HepG2 (cell line): ENCODE measurements at regions not wholly inside any gene's neighbourhood (a gene's known extent, or its start where the extent isn't known, plus 50 kb on each side); places are given as distances from the start of the nearest gene placed in this dataset.

Source experiments
- CBX1 ChIP-seq: IDR thresholded peaks from one replicate; pipeline ENCODE4 v1.6.1; 2016; ENCODE audit warnings: antibody characterized with exemption, low read depth
- DMTF1 ChIP-seq: sonication (generic); formaldehyde crosslinking; IDR thresholded peaks from 2 replicates; pipeline ENCODE4 v1.4.0; 2020; ENCODE audit warnings: mild to moderate bottlenecking, missing genetic modification reagents
- EED ChIP-seq: sonication (generic); formaldehyde crosslinking; IDR thresholded peaks from 2 replicates; pipeline ENCODE4 v1.5.0; 2020; ENCODE audit warnings: mild to moderate bottlenecking, missing genetic modification reagents
- FOXK2 ChIP-seq: fragments of 450-650 bp; IDR thresholded peaks from 2 replicates; pipeline ENCODE4 v1.6.1; 2016
- JUN ChIP-seq: sonication (generic); formaldehyde crosslinking; IDR thresholded peaks from 2 replicates; pipeline ENCODE4 v1.4.0; 2020; ENCODE audit warnings: mild to moderate bottlenecking, missing genetic modification reagents
- KAT8 ChIP-seq: IDR thresholded peaks from 2 replicates; pipeline ENCODE4 v1.6.1; 2016; ENCODE audit warnings: missing genetic modification reagents, missing compliant biosample characterization
- MBD4 ChIP-seq: IDR thresholded peaks from 2 replicates; pipeline ENCODE4 v1.6.1; 2012; ENCODE audit warnings: low read length, inconsistent platforms, borderline replicate concordance
- MTA1 ChIP-seq: sonication (generic); formaldehyde crosslinking; IDR thresholded peaks from 2 replicates; pipeline ENCODE4 v1.4.0; 2020; ENCODE audit warnings: missing genetic modification reagents, mild to moderate bottlenecking, borderline replicate concordance
- MYC ChIP-seq: sonication (generic); formaldehyde crosslinking; IDR thresholded peaks from 2 replicates; pipeline ENCODE4 v1.9.0; 2021; ENCODE audit warnings: missing genetic modification reagents, borderline replicate concordance
- NBN ChIP-seq: fragments of 450-650 bp; conservative IDR thresholded peaks from 2 replicates; pipeline ENCODE4 v1.6.1; 2017
- SMYD3 ChIP-seq: sonication (generic); formaldehyde crosslinking; IDR thresholded peaks from 2 replicates; pipeline ENCODE4 v1.8.1; 2023; ENCODE audit warnings: mild to moderate bottlenecking, missing genetic modification reagents
- TAF1 ChIP-seq: sonication (generic); formaldehyde crosslinking; IDR thresholded peaks from 2 replicates; pipeline ENCODE4 v1.4.0; 2020; ENCODE audit warnings: missing genetic modification reagents
- XBP1 ChIP-seq: sonication (generic); formaldehyde crosslinking; IDR thresholded peaks from 2 replicates; pipeline ENCODE4 v1.5.0; 2020; ENCODE audit warnings: missing genetic modification reagents
- ZBTB39 ChIP-seq: sonication (generic); formaldehyde crosslinking; IDR thresholded peaks from 2 replicates; pipeline ENCODE4 v1.5.0; 2020; ENCODE audit warnings: missing genetic modification reagents
- ZMAT5 ChIP-seq: sonication (generic); formaldehyde crosslinking; IDR thresholded peaks from 2 replicates; pipeline ENCODE4 v1.5.0; 2020; ENCODE audit warnings: mild to moderate bottlenecking, low read depth, missing genetic modification reagents, borderline replicate concordance
- ZMYM2 ChIP-seq: sonication (generic); formaldehyde crosslinking; IDR thresholded peaks from 2 replicates; pipeline ENCODE4 v1.8.0; 2022; ENCODE audit warnings: mild to moderate bottlenecking, missing genetic modification reagents
- ZNF260 ChIP-seq: sonication (generic); formaldehyde crosslinking; IDR thresholded peaks from 2 replicates; pipeline ENCODE4 v1.4.0; 2020; ENCODE audit warnings: missing genetic modification reagents, low read depth, mild to moderate bottlenecking, borderline replicate concordance
- ZNF350 ChIP-seq: sonication (generic); formaldehyde crosslinking; IDR thresholded peaks from 2 replicates; pipeline ENCODE4 v1.4.0; 2020; ENCODE audit warnings: mild to moderate bottlenecking, low read depth, missing genetic modification reagents, borderline replicate concordance
- ZNF362 ChIP-seq: sonication (generic); formaldehyde crosslinking; IDR thresholded peaks from 2 replicates; pipeline ENCODE4 v1.4.0; 2020; ENCODE audit warnings: missing genetic modification reagents, mild to moderate bottlenecking, borderline replicate concordance
- ZNF550 ChIP-seq: sonication (generic); formaldehyde crosslinking; IDR thresholded peaks from 2 replicates; pipeline ENCODE4 v1.4.0; 2020; ENCODE audit warnings: mild to moderate bottlenecking, missing genetic modification reagents, borderline replicate concordance
- ZNF619 ChIP-seq: sonication (generic); formaldehyde crosslinking; IDR thresholded peaks from 2 replicates; pipeline ENCODE4 v1.4.0; 2020; ENCODE audit warnings: mild to moderate bottlenecking, missing genetic modification reagents

- TF ChIP-seq ZBTB39 (CRISPR knock-in tag) (no peak), DMTF1 (CRISPR knock-in tag) (no peak), JUN (CRISPR knock-in tag) (no peak), FOXK2 (no peak), ZNF619 (no peak), MYC (CRISPR knock-in tag) (no peak), ZNF362 (CRISPR knock-in tag) (peak; percentile 9; the same call in 1 of the 2 replicates), SMYD3 (CRISPR knock-in tag) (no peak), MBD4 (no peak), XBP1 (no peak), KAT8 (CRISPR knock-in tag) (no peak), NBN (no peak), ZMYM2 (peak; percentile 43; the same call in 1 of the 2 replicates), CBX1 (no peak), ZNF350 (CRISPR knock-in tag) (0 out of 2 replicates have a peak, but pooled peaks have one; percentile 41), EED (CRISPR knock-in tag) (peak; percentile 71; the same call in 1 of the 2 replicates), ZNF550 (CRISPR knock-in tag) (0 out of 2 replicates have a peak, but pooled peaks have one; percentile 19), MTA1 (CRISPR knock-in tag) (peak; percentile 53; the same call in 1 of the 2 replicates), TAF1 (CRISPR knock-in tag) (no peak), ZNF260 (no peak), ZMAT5 (CRISPR knock-in tag) (no peak)
Observed at GRCh38 chr2:47310801-47311560, 58.1 kb upstream of the EPCAM start (continued).
